ENCODE measurements at regions not wholly inside any gene's neighbourhood (a gene's known extent, or its start where the extent isn't known, plus 50 kb on each side); places are given as distances from the start of the nearest gene placed in this dataset.

DNA sequence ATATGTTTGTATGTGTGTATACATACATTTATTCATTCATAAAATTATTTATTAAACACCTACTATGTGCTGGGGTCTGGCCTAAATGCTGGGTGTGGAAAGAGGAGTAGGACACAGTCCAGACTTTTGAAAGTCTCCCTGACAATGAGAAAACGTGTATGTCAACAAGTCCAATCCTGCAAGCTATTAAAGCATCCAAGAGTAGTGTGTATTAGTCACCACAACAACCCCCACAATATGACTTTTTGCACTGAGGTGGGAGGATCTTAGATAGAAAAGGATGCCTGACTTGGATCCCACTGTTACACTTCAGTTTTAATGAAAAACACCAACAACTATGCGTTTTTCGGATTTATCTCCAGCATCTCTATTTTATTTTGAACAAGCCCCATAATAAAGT lies 446.4 kb downstream of the EPHA4 start:
- DNase-seq (ENCODE audit: low spot score): no peak
- no peak overlapping the region for H3K4me3 ChIP-seq
- TF ChIP-seq, protein P1, sequence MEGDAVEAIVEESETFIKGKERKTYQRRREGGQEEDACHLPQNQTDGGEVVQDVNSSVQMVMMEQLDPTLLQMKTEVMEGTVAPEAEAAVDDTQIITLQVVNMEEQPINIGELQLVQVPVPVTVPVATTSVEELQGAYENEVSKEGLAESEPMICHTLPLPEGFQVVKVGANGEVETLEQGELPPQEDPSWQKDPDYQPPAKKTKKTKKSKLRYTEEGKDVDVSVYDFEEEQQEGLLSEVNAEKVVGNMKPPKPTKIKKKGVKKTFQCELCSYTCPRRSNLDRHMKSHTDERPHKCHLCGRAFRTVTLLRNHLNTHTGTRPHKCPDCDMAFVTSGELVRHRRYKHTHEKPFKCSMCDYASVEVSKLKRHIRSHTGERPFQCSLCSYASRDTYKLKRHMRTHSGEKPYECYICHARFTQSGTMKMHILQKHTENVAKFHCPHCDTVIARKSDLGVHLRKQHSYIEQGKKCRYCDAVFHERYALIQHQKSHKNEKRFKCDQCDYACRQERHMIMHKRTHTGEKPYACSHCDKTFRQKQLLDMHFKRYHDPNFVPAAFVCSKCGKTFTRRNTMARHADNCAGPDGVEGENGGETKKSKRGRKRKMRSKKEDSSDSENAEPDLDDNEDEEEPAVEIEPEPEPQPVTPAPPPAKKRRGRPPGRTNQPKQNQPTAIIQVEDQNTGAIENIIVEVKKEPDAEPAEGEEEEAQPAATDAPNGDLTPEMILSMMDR (IDR thresholded peaks at IDR 0.05): no peak
- H3K27ac ChIP-seq: no peak overlapping the region

DNA sequence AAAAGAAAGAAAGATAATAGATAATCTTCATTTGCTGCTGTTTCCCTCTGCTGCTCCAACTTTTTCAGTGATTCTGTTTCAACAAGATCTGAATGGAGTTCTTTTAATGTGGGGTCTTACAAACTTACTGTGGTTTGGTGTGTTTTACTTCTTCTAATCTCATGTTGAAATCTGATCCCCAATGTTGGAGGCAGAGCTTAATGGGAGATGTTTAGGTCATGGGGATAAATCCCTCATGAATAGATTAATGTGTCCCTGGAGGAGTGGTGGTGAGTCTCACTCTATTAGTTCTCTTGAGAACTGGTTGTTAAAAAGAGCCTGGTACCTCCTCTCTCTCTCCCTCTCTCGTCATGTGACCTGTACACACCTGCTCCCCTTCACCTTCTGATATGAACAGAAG lies 442.4 kb downstream of the EPHA4 start:
- no peak overlapping the region for H3K4me3 ChIP-seq
- DNase-seq (ENCODE audit: low spot score): no peak
- TF ChIP-seq, protein P1 (IDR thresholded peaks at IDR 0.05): no peak
- no peak overlapping the region for H3K27ac ChIP-seq

DNA sequence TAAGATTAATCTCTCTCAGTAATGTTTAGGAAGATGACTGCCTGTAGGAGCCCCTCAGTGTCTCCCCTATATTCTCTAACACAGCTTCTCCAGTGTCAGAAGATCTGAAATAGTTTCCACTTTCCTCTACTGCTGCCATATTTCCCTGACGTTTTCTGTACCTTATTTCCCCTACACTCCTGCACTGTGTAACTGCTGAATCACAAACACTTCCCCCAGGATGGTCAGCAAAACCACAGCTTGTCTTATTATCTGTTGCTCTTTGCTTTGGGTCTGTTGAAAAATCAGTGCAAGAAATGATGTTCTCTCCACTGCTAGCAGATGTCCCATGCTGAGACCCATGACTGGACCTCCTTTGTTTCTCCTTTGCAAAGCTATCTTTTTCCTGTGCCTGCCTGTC lies 441.7 kb downstream of the EPHA4 start:
- no peak for DNase-seq (ENCODE audit: low spot score)
- TF ChIP-seq, protein P1 (IDR thresholded peaks at IDR 0.05): no peak
- H3K4me3 ChIP-seq: no peak overlapping the region
- no peak overlapping the region for H3K27ac ChIP-seq

DNA sequence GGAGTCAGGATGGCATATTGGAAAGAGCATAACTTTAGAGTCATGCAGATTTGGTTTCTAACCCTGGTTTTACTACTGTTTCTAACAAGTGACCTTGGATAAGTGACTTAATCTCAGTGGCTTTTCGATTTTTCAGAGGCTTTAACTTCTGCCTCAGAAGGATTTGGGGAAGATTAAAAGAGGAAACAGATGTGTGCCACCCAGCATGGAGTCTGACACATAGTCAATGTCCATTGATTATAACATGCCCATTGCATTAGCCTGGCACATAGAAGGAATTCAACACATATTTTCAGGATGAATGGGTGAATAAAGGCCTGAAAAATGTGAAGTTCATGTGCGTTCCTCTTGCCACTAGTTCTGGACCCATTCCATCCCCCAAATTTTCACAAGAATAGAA lies 438.2 kb downstream of the EPHA4 start:
- TF ChIP-seq, protein P1 (IDR thresholded peaks at IDR 0.05): no peak
- Histone ChIP-seq H3K4me3 (no peak overlapping the region), H3K27ac (no peak overlapping the region)
- DNase-seq (ENCODE audit: low spot score): no peak

DNA sequence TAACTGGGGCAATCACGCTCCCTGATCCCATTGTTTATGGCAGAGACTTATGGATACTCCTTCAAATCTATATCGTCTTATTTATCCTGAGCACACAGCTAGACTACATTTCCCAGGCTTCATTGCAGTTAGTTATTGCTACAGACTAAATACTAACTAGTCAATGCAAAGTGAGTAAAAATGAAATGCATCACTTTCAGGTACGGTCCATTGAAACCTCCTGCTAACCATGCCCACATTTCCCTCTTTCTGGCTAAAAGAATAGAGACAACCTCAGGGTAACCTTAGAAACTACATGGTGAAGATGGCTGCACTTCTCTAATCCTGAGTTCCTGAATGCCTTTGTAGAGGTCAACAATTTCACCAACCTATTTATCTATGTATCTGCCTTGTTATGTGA lies 437.4 kb downstream of the EPHA4 start:
- H3K4me3 ChIP-seq: no peak overlapping the region
- no peak for DNase-seq (ENCODE audit: low spot score)

DNA sequence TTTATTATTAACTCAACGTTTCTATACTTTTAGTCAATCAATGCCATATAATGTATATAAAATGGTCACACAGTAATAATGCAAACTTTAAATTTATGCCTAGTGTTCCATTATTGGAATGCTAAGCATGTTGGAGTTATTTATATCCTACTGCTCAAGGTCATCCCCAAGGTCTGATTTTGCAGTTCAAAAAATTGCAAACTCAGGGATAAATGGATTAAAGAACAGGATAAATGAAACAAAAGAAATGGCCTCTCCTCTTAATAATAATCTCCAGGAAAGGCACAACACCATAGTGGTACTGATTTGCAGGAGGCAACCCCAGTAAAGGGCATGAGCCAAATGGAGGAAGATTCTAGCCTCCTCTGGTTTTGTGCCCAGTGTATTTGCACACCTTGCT lies 436.4 kb downstream of the EPHA4 start:
- TF ChIP-seq, protein P1 (IDR thresholded peaks at IDR 0.05): no peak
- Histone ChIP-seq H3K4me3 (no peak overlapping the region), H3K27ac (no peak overlapping the region)
- no peak for DNase-seq (ENCODE audit: low spot score)

More for the DNA sequence above, 437.4 kb downstream of the EPHA4 start:
- TF ChIP-seq, protein P1 (IDR thresholded peaks at IDR 0.05): no peak
- no peak overlapping the region for H3K27ac ChIP-seq

DNA sequence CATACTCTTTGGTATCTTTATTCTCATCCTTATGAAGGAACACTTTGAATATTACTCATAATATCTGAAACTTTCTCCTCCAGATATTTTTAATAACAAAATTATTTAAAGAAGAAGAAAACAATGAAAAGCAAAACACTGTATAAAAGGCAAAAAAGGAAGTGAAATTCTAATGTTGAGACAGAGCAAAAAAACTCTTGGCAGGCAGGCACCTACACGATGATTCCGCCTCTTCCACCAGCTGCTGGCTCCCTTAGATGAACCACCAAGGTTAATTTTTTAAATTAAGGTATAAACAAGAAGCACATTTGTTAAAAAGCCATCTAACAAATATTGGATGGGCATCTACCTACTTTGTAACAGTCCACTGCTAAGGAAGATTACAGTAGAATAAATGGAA lies 434.7 kb downstream of the EPHA4 start:
- Histone ChIP-seq H3K4me3 (no peak overlapping the region), H3K27ac (no peak overlapping the region)
- DNase-seq (ENCODE audit: low spot score): no peak
- TF ChIP-seq, protein P1 (IDR thresholded peaks at IDR 0.05): no peak
